GM12878 (cell line): ENCODE measurements at regions not wholly inside any gene's neighbourhood (a gene's known extent, or its start where the extent isn't known, plus 50 kb on each side); places are given as distances from the start of the nearest gene placed in this dataset.

ENCODE experiments used
- BHLHE40 ChIP-seq, 2 experiments: fragments of 450-650 bp in 1 of 2; IDR thresholded peaks; 2 replicates each; pipeline ENCODE4 v1.6.1; 2011 to 2017; ENCODE audit warnings: low read depth in 2 of 2, borderline replicate concordance in 1 of 2, improper control_type of control experiment in 1 of 2, low read length in 1 of 2, mild to moderate bottlenecking in 1 of 2
- EZH2 ChIP-seq: IDR thresholded peaks from 2 replicates; pipeline ENCODE4 v1.6.1; 2012; ENCODE audit warnings: low read depth, mild to moderate bottlenecking, control low read depth, inconsistent platforms, low read length, borderline replicate concordance; ENCODE audit not compliant: control insufficient read depth
- POLR2AphosphoS5 ChIP-seq: IDR thresholded peaks from 2 replicates; pipeline ENCODE4 v1.6.1; 2011; ENCODE audit warnings: mild to moderate bottlenecking, low read length, inconsistent platforms
- STAT3 ChIP-seq: IDR thresholded peaks from 2 replicates; pipeline ENCODE4 v1.6.1; 2011; ENCODE audit warnings: low read depth, low read length, improper control_type of control experiment
- TARDBP ChIP-seq: IDR thresholded peaks from 2 replicates; pipeline ENCODE4 v1.6.1; 2016; ENCODE audit warnings: borderline replicate concordance
- TBL1XR1 ChIP-seq: IDR thresholded peaks from 2 replicates; pipeline ENCODE4 v1.6.1; 2012; ENCODE audit warnings: low read depth, low read length, improper control_type of control experiment
- TCF7 ChIP-seq: IDR thresholded peaks from 2 replicates; pipeline ENCODE4 v1.6.1; 2014; ENCODE audit warnings: antibody characterized with exemption, borderline replicate concordance
- ZSCAN29 ChIP-seq: fragments of 450-650 bp; IDR thresholded peaks from 2 replicates; pipeline ENCODE4 v1.6.1; 2017; ENCODE audit warnings: mild to moderate bottlenecking, moderate library complexity
- TF ChIP-seq, protein P1 (sequence below): fragments of 450-650 bp; formaldehyde crosslinking; IDR thresholded peaks from 2 replicates; pipeline ENCODE4 v1.4.0; 2022; ENCODE audit warnings: mild to moderate bottlenecking, moderate library complexity
- TF ChIP-seq, protein P2 (sequence below): IDR thresholded peaks from 2 replicates; pipeline ENCODE4 v1.6.1; 2012; ENCODE audit warnings: mild to moderate bottlenecking, low read depth, low read length
- TF ChIP-seq, protein P3 (sequence below), 3 experiments: IDR thresholded peaks in 2 of 3; conservative IDR thresholded peaks in 1 of 3; 2 replicates each; pipeline ENCODE4 v1.5.1; 2011; ENCODE audit warnings: low read depth in 3 of 3, low read length in 3 of 3, mild to moderate bottlenecking in 3 of 3, control low read depth in 2 of 3, moderate library complexity in 2 of 3, inconsistent platforms in 1 of 3, mixed read lengths in 1 of 3; ENCODE audit not compliant: control insufficient read depth in 2 of 3, insufficient read depth in 1 of 3; ENCODE audit errors: extremely low read depth in 1 of 3

GRCh38 chrX:13094374-13094773 is 50.0 kb upstream of the FAM9C start (continued):
- TF ChIP-seq, protein P1, sequence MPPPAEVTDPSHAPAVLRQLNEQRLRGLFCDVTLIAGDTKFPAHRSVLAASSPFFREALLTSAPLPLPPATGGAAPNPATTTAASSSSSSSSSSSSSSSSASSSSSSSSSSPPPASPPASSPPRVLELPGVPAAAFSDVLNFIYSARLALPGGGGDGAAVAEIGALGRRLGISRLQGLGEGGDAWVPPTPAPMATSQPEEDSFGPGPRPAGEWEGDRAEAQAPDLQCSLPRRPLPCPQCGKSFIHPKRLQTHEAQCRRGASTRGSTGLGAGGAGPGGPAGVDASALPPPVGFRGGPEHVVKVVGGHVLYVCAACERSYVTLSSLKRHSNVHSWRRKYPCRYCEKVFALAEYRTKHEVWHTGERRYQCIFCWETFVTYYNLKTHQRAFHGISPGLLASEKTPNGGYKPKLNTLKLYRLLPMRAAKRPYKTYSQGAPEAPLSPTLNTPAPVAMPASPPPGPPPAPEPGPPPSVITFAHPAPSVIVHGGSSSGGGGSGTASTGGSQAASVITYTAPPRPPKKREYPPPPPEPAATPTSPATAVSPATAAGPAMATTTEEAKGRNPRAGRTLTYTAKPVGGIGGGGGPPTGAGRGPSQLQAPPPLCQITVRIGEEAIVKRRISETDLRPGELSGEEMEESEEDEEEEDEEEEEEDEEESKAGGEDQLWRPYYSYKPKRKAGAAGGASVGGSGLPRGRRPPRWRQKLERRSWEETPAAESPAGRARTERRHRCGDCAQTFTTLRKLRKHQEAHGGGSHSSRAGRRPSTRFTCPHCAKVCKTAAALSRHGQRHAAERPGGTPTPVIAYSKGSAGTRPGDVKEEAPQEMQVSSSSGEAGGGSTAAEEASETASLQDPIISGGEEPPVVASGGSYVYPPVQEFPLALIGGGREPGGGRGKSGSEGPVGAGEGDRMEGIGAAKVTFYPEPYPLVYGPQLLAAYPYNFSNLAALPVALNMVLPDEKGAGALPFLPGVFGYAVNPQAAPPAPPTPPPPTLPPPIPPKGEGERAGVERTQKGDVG (CRISPR knock-in tag), result no peak
- TF ChIP-seq EZH2, result no peak
- no peak for TF ChIP-seq POLR2AphosphoS5
- TF ChIP-seq ZSCAN29, result no peak
- no peak for TF ChIP-seq TCF7
- TF ChIP-seq TBL1XR1, result no peak
- TF ChIP-seq, protein P2, sequence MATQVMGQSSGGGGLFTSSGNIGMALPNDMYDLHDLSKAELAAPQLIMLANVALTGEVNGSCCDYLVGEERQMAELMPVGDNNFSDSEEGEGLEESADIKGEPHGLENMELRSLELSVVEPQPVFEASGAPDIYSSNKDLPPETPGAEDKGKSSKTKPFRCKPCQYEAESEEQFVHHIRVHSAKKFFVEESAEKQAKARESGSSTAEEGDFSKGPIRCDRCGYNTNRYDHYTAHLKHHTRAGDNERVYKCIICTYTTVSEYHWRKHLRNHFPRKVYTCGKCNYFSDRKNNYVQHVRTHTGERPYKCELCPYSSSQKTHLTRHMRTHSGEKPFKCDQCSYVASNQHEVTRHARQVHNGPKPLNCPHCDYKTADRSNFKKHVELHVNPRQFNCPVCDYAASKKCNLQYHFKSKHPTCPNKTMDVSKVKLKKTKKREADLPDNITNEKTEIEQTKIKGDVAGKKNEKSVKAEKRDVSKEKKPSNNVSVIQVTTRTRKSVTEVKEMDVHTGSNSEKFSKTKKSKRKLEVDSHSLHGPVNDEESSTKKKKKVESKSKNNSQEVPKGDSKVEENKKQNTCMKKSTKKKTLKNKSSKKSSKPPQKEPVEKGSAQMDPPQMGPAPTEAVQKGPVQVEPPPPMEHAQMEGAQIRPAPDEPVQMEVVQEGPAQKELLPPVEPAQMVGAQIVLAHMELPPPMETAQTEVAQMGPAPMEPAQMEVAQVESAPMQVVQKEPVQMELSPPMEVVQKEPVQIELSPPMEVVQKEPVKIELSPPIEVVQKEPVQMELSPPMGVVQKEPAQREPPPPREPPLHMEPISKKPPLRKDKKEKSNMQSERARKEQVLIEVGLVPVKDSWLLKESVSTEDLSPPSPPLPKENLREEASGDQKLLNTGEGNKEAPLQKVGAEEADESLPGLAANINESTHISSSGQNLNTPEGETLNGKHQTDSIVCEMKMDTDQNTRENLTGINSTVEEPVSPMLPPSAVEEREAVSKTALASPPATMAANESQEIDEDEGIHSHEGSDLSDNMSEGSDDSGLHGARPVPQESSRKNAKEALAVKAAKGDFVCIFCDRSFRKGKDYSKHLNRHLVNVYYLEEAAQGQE, result no peak
- TF ChIP-seq STAT3, result no peak
- TF ChIP-seq TARDBP, result no peak
- TF ChIP-seq, protein P3, sequence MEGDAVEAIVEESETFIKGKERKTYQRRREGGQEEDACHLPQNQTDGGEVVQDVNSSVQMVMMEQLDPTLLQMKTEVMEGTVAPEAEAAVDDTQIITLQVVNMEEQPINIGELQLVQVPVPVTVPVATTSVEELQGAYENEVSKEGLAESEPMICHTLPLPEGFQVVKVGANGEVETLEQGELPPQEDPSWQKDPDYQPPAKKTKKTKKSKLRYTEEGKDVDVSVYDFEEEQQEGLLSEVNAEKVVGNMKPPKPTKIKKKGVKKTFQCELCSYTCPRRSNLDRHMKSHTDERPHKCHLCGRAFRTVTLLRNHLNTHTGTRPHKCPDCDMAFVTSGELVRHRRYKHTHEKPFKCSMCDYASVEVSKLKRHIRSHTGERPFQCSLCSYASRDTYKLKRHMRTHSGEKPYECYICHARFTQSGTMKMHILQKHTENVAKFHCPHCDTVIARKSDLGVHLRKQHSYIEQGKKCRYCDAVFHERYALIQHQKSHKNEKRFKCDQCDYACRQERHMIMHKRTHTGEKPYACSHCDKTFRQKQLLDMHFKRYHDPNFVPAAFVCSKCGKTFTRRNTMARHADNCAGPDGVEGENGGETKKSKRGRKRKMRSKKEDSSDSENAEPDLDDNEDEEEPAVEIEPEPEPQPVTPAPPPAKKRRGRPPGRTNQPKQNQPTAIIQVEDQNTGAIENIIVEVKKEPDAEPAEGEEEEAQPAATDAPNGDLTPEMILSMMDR (IDR thresholded peaks at IDR 0.05 in 2 of 3, conservative IDR thresholded peaks at IDR 0.05 in 1 of 3; ENCODE audit: control insufficient read depth in 2 of 3, extremely low read depth in 1 of 3, insufficient read depth in 1 of 3, low read depth in 3 of 3, low read length in 3 of 3), result no peak
- no peak for TF ChIP-seq BHLHE40 (IDR thresholded peaks at IDR 0.05; ENCODE audit: borderline replicate concordance in 1 of 2, low read depth in 2 of 2, low read length in 1 of 2)
- TF ChIP-seq, all 136 proteins: peak for 0
